Activated CD8-positive, alpha-beta memory T cell treated with anti-CD3 and anti-CD28 coated beads for 36 hours (primary cell): ENCODE measurements at regions not wholly inside any gene's neighbourhood (a gene's known extent, or its start where the extent isn't known, plus 50 kb on each side); places are given as distances from the start of the nearest gene placed in this dataset.
"Not testable (repeated sequence)": the region's sequence is repeated elsewhere in the genome, so short reads cannot be mapped to it uniquely, and the experiment has no call there.

Experiments used
- CTCF ChIA-PET: fragments of 350-600 bp; sonication (Branson Sonifier 250); formaldehyde crosslinking; loops from one replicate; lab custom pipeline; 2021; ENCODE audit warnings: antibody characterized with exemption; lab: Charles Lee
- POLR2A ChIA-PET: fragments of 350-600 bp; sonication (Branson Sonifier 250); formaldehyde crosslinking; loops from one replicate; lab custom pipeline; 2021; ENCODE audit warnings: antibody characterized with exemption; lab: Charles Lee

- POLR2A ChIA-PET: no interaction called here
- CTCF ChIA-PET: no interaction called here
These were observed 97.2 kb downstream of the CPZ start for GRCh38 chr4:8689741-8690140.

- POLR2A ChIA-PET: no interaction called here
These were observed 96.4 kb downstream of the CPZ start for GRCh38 chr4:8688908-8689445.

GRCh38 chr4:8688041-8688907 is 95.7 kb downstream of the CPZ start:
- ChIA-PET POLR2A (no interaction called here), CTCF (no interaction called here)

More at GRCh38 chr4:8688908-8689445, 96.4 kb downstream of the CPZ start:
- CTCF ChIA-PET: no interaction called here

- ChIA-PET CTCF (no interaction called here), POLR2A (no interaction called here)
These were observed 94.5 kb downstream of the CPZ start for GRCh38 chr4:8687083-8687482.

GRCh38 chr4:8685831-8686230 is 93.3 kb downstream of the CPZ start:
- ChIA-PET POLR2A (no interaction called here), CTCF (no interaction called here)

- POLR2A ChIA-PET: no interaction called here
- CTCF ChIA-PET: no interaction called here
These were observed 90.9 kb downstream of the CPZ start for GRCh38 chr4:8683462-8683861.

- POLR2A ChIA-PET: no interaction called here
- CTCF ChIA-PET: no interaction called here
These were observed 90.2 kb downstream of the CPZ start for GRCh38 chr4:8682725-8683124.

GRCh38 chr4:8682296-8682695 is 89.7 kb downstream of the CPZ start:
- POLR2A ChIA-PET: no interaction called here

GRCh38 chr4:8681391-8681790 is 88.8 kb downstream of the CPZ start:
- POLR2A ChIA-PET: no interaction called here
- CTCF ChIA-PET: no interaction called here

More at GRCh38 chr4:8682296-8682695, 89.7 kb downstream of the CPZ start:
- CTCF ChIA-PET: no interaction called here

GRCh38 chr4:8679032-8679431 is 86.5 kb downstream of the CPZ start:
- POLR2A ChIA-PET: no interaction called here

GRCh38 chr4:8676676-8677075 is 84.1 kb downstream of the CPZ start:
- POLR2A ChIA-PET: no interaction called here

More at GRCh38 chr4:8679032-8679431, 86.5 kb downstream of the CPZ start:
- CTCF ChIA-PET: no interaction called here

GRCh38 chr4:8675906-8676305 is 83.3 kb downstream of the CPZ start:
- POLR2A ChIA-PET: no interaction called here

More at GRCh38 chr4:8676676-8677075, 84.1 kb downstream of the CPZ start:
- CTCF ChIA-PET: no interaction called here

GRCh38 chr4:8675383-8675782 is 82.8 kb downstream of the CPZ start:
- POLR2A ChIA-PET: no interaction called here
- CTCF ChIA-PET: no interaction called here

More at GRCh38 chr4:8675906-8676305, 83.3 kb downstream of the CPZ start:
- CTCF ChIA-PET: no interaction called here

GRCh38 chr4:8674311-8674885 is 81.8 kb downstream of the CPZ start:
- POLR2A ChIA-PET: no interaction called here
- CTCF ChIA-PET: no interaction called here

GRCh38 chr4:8673106-8673505 is 80.5 kb downstream of the CPZ start:
- POLR2A ChIA-PET, CTCF ChIA-PET: not testable (repeated sequence)

- POLR2A ChIA-PET: no interaction called here
- CTCF ChIA-PET: no interaction called here
These were observed 79.9 kb downstream of the CPZ start for GRCh38 chr4:8672486-8672885.

GRCh38 chr4:8671712-8672290 is 79.2 kb downstream of the CPZ start:
- ChIA-PET CTCF (no interaction called here), POLR2A (no interaction called here)
